Trophoblast cell (in vitro differentiated cells and primary cell): ENCODE measurements at regions not wholly inside any gene's neighbourhood (a gene's known extent, or its start where the extent isn't known, plus 50 kb on each side); places are given as distances from the start of the nearest gene placed in this dataset.
"Not testable (repeated sequence)": the region's sequence is repeated elsewhere in the genome, so short reads cannot be mapped to it uniquely, and the experiment has no call there.

Source experiments
- DNase-seq, 2 donors: peaks; one replicate each; pipeline ENCODE4 v3.0.0-alpha.2; 2016
- H2AFZ ChIP-seq: 2 replicates; pipeline ENCODE4 v1.6.1; 2013; ENCODE audit warnings: low read length, moderate library complexity, mild to moderate bottlenecking; ENCODE audit not compliant: insufficient read depth, poor library complexity
- H2AK5ac ChIP-seq: 2 replicates; pipeline ENCODE4 v1.6.1; 2013; ENCODE audit warnings: mild to moderate bottlenecking, low read length
- H2BK120ac ChIP-seq: 2 replicates; pipeline ENCODE4 v1.6.1; 2013; ENCODE audit warnings: low read length, mild to moderate bottlenecking, moderate library complexity; ENCODE audit not compliant: insufficient read depth, poor library complexity
- H2BK12ac ChIP-seq: 2 replicates; pipeline ENCODE4 v1.6.1; 2013; ENCODE audit warnings: mild to moderate bottlenecking, low read length, moderate library complexity
- H2BK5ac ChIP-seq: 2 replicates; pipeline ENCODE4 v1.6.1; 2013; ENCODE audit warnings: low read length, low read depth, moderate library complexity, mild to moderate bottlenecking; ENCODE audit not compliant: poor library complexity
- H3K14ac ChIP-seq: 2 replicates; pipeline ENCODE4 v1.6.1; 2013; ENCODE audit warnings: mild to moderate bottlenecking, low read length
- H3K18ac ChIP-seq: 2 replicates; pipeline ENCODE4 v1.6.1; 2013; ENCODE audit warnings: mild to moderate bottlenecking, low read length
- H3K23ac ChIP-seq: 2 replicates; pipeline ENCODE4 v1.6.1; 2013; ENCODE audit warnings: low read length
- H3K27ac ChIP-seq: 2 replicates; pipeline ENCODE4 v1.5.1; 2013; ENCODE audit warnings: low read depth, mild to moderate bottlenecking, inconsistent platforms, low read length, moderate library complexity
- H3K27me3 ChIP-seq: 2 replicates; pipeline ENCODE4 v1.6.1; 2013; ENCODE audit warnings: inconsistent platforms, mild to moderate bottlenecking, low read length, moderate library complexity; ENCODE audit not compliant: insufficient read depth
- H3K36me3 ChIP-seq, 2 experiments: 1 replicate in 1 of 2; 2 replicates in 1 of 2; pipeline ENCODE4 v1.6.1; 2013; ENCODE audit warnings: low read length in 2 of 2, mild to moderate bottlenecking in 2 of 2, moderate library complexity in 1 of 2; ENCODE audit not compliant: insufficient read depth in 2 of 2, control insufficient read depth in 1 of 2
- H3K4ac ChIP-seq: 2 replicates; pipeline ENCODE4 v1.6.1; 2013; ENCODE audit warnings: low read depth, mild to moderate bottlenecking, low read length, moderate library complexity
- H3K4me1 ChIP-seq, 2 experiments: 1 replicate in 1 of 2; 2 replicates in 1 of 2; pipeline ENCODE4 v1.6.1; 2013; ENCODE audit warnings: low read length in 2 of 2, mild to moderate bottlenecking in 2 of 2, moderate library complexity in 1 of 2; ENCODE audit not compliant: insufficient read depth in 2 of 2, control insufficient read depth in 1 of 2
- H3K4me2 ChIP-seq: 2 replicates; pipeline ENCODE4 v1.6.1; 2013; ENCODE audit warnings: inconsistent platforms, mild to moderate bottlenecking, low read length, moderate library complexity
- H3K4me3 ChIP-seq: 2 replicates; pipeline ENCODE4 v1.5.1; 2013; ENCODE audit warnings: mild to moderate bottlenecking, low read depth, low read length, inconsistent platforms
- H3K79me1 ChIP-seq: one replicate; pipeline ENCODE4 v1.6.1; 2013; ENCODE audit warnings: low read length
- H3K79me2 ChIP-seq: 2 replicates; pipeline ENCODE4 v1.6.1; 2013; ENCODE audit warnings: low read length, mild to moderate bottlenecking; ENCODE audit not compliant: control insufficient read depth, insufficient read depth, poor library complexity
- H3K9ac ChIP-seq: 2 replicates; pipeline ENCODE4 v1.6.1; 2013; ENCODE audit warnings: mild to moderate bottlenecking, low read length
- H3K9me3 ChIP-seq: 2 replicates; pipeline ENCODE4 v1.6.1; 2013; ENCODE audit warnings: low read depth, mild to moderate bottlenecking, control low read depth, inconsistent platforms, low read length; ENCODE audit not compliant: insufficient read depth
- H4K12ac ChIP-seq: 2 replicates; pipeline ENCODE4 v1.6.1; 2013; ENCODE audit warnings: low read depth, mild to moderate bottlenecking, low read length, moderate library complexity
- H4K8ac ChIP-seq: 2 replicates; pipeline ENCODE4 v1.6.1; 2013; ENCODE audit warnings: low read depth, mild to moderate bottlenecking, low read length, moderate library complexity
- H4K91ac ChIP-seq: one replicate; pipeline ENCODE4 v1.6.1; 2013; ENCODE audit warnings: low read depth, mild to moderate bottlenecking, low read length, moderate library complexity
- WGBS: extraction: QIAGEN DNeasy Blood & Tissue Kit; methylation state at CpG from one replicate; pipeline ENCODE4 v1.1.7; 2013; ENCODE audit warnings: missing lambda C conversion rate; ENCODE audit not compliant: insufficient read length, insufficient coverage; ENCODE audit errors: extremely low coverage; 5-methylcytosine and 5-hydroxymethylcytosine counted together

DNA sequence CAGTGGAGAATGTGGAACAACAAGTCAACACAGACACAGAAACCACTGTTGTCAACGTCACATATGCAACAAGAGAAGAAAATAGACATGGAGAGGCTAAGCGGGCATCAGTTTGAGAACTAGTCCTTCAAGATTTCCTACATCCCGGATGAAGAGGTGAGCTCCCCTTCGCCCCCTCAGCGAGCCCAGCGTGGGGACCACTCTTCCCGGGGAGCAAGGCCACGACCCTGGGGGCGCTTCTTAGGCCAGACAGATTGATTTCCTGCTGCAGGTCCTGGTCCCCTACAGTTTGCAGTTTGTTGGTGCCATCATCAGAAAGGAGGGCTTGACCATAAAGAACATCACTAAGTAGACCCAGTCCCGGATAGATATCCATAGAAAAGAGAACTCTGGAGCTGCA is 113.0 kb downstream of the NBPF12 start:
- Histone ChIP-seq H3K79me2 (no peaks in the 10 kb centered on the region), H2AK5ac (no peak overlapping the region), H3K79me1 (no peaks in the 10 kb centered on the region), H3K4me3 (no peak overlapping the region), H3K4ac (no peak overlapping the region), H3K23ac (no peak overlapping the region), H2BK120ac (no peak overlapping the region), H2AFZ (no peak overlapping the region), H3K9ac (no peak overlapping the region), H3K4me2 (no peak overlapping the region), H4K91ac (no peak overlapping the region), H3K27ac (no peak overlapping the region), H2BK12ac (no peak overlapping the region), H3K36me3 (no peaks in the 10 kb centered on the region), H3K4me1 (no peaks in the 10 kb centered on the region), H4K12ac (no peak overlapping the region), H3K27me3 (no peaks in the 10 kb centered on the region), H2BK5ac (no peak overlapping the region), H4K8ac (no peak overlapping the region), H3K14ac (no peak overlapping the region), H3K9me3 (no peaks in the 10 kb centered on the region), H3K18ac (no peak overlapping the region)
- WGBS, result no CpG with 5 or more reads among the region's 10 CpGs
- no peak for DNase-seq

DNA sequence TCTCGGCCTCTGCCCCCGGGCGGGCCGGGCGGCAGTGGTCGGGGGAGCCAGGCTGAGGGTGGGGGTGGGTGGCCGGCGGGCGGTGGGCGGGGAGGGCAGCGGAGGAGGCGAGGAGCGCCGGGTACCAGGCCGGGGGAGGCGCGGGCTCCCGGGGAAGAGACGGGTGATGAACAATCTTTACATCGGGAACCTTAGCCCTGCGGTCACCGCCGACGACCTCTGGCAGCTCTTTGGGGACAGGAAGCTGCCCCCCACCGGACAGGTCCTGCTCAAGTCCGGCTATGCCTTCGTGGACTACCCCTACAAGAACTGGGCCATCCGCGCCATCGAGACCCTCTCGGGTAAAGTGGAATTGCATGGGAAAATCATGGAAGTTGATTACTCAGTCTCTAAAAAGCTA is 112.5 kb downstream of the NBPF12 start:
- H3K4me3 ChIP-seq, result no peak overlapping the region
- H3K27me3 ChIP-seq, result no peaks in the 10 kb centered on the region
- no CpG with 5 or more reads among the region's 31 CpGs for WGBS
- no peaks in the 10 kb centered on the region for H3K36me3 ChIP-seq
- H2AFZ ChIP-seq, result no peak overlapping the region
- no peak overlapping the region for H4K8ac ChIP-seq
- H2BK120ac ChIP-seq, result no peak overlapping the region
- no peaks in the 10 kb centered on the region for H3K79me1 ChIP-seq
- H3K4me2 ChIP-seq, result no peak overlapping the region
- H2BK12ac ChIP-seq, result no peak overlapping the region
- no peak overlapping the region for H3K14ac ChIP-seq
- no peak overlapping the region for H3K18ac ChIP-seq
- H3K9ac ChIP-seq, result no peak overlapping the region
- no peak overlapping the region for H3K4ac ChIP-seq
- no peak overlapping the region for H4K91ac ChIP-seq
- no peak overlapping the region for H2AK5ac ChIP-seq
- DNase-seq, result no peak
- no peak overlapping the region for H4K12ac ChIP-seq
- H3K23ac ChIP-seq, result no peak overlapping the region
- no peaks in the 10 kb centered on the region for H3K9me3 ChIP-seq
- no peak overlapping the region for H2BK5ac ChIP-seq
- H3K79me2 ChIP-seq, result no peaks in the 10 kb centered on the region
- no peaks in the 10 kb centered on the region for H3K4me1 ChIP-seq
- no peak overlapping the region for H3K27ac ChIP-seq

DNA sequence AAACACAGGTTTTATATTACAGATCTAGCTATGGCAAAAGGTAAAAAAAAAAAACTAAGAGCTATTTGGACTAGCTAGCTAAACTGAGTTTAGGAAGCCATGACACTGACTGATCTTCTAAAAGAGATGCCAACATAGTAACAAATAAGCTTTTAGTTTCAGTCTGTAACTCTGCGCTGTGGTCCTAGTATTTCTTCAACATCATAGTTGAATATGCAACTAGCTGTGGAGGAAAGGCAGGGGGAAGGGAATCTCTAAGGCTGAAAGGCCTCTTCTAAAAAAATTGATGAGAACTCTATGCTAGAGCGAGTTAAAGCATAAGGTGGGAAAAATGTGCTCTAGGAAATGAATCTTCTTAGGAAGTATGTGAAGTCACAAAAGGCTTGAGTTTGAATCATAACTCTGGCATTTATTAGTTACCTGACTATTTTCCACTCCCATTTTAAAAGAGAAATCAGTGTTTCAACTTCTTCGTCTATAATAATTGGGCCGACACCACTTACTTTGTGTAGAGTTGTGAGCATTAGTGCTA is 108.8 kb downstream of the NBPF12 start:
- H3K4ac ChIP-seq, H3K36me3 ChIP-seq, H2BK5ac ChIP-seq, H3K9ac ChIP-seq, H2AFZ ChIP-seq, H3K4me1 ChIP-seq, H3K4me2 ChIP-seq, H3K79me2 ChIP-seq, H3K9me3 ChIP-seq, H3K79me1 ChIP-seq, H3K14ac ChIP-seq, H4K12ac ChIP-seq, H3K23ac ChIP-seq, H4K91ac ChIP-seq, H3K27me3 ChIP-seq, H3K4me3 ChIP-seq, H2BK120ac ChIP-seq, H4K8ac ChIP-seq, H3K27ac ChIP-seq, H2BK12ac ChIP-seq, H2AK5ac ChIP-seq, H3K18ac ChIP-seq: not testable (repeated sequence)
- WGBS, result no CpG with 5 or more reads among the region's 4 CpGs
- peak in 1 of 2 donors; percentile 22 for DNase-seq

DNA sequence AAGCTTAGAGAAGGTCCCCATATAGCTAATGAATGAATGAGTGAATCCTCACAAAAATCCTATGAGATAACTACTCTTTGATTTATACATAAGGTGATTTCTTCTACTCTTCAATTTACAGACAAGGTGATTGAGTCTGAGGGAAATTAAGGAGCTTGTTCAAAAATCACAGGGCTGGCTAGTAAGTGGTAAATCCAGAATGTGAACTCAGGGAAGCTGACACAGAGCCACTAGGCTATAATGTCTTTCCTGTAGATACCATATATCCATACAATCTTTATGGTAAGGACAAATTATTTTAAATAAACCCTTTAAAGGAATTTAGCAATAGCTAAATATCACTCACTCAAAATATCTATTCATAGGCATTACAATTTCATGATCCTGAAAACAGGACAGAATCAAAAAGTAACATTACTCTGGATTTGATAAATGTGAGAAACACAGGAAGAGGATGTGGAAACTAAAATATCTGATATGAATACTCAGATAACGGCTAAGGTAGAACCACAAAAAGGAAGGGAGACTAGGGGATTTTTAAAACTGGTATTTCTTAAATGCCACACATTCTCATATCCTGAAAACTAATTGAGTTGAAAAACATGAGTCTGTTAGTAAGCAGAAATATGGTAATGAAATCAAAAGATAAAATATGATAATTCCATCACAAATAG is 108.2 kb downstream of the NBPF12 start:
- Histone ChIP-seq H3K4me3 (no peak overlapping the region), H4K91ac (no peak overlapping the region), H2AK5ac (no peak overlapping the region), H2BK120ac (no peak overlapping the region), H3K36me3 (no peaks in the 10 kb centered on the region), H3K4me2 (no peak overlapping the region), H3K79me1 (no peaks in the 10 kb centered on the region), H4K12ac (no peak overlapping the region), H3K79me2 (no peaks in the 10 kb centered on the region), H3K18ac (no peak overlapping the region), H3K23ac (no peak overlapping the region), H3K14ac (no peak overlapping the region), H2BK12ac (no peak overlapping the region), H3K4ac (no peak overlapping the region), H2BK5ac (no peak overlapping the region), H3K27ac (no peak overlapping the region), H4K8ac (no peak overlapping the region), H3K4me1 (no peaks in the 10 kb centered on the region), H3K9ac (no peak overlapping the region), H3K9me3 (no peaks in the 10 kb centered on the region), H2AFZ (no peak overlapping the region), H3K27me3 (no peaks in the 10 kb centered on the region)
- no CpG with 5 or more reads among the region's 1 CpG for WGBS
- peak in 1 of 2 donors; percentile 5 for DNase-seq
